MCF 10A (cell line): ENCODE measurements at regions not wholly inside any gene's neighbourhood (a gene's known extent, or its start where the extent isn't known, plus 50 kb on each side); places are given as distances from the start of the nearest gene placed in this dataset.

ENCODE experiments used
- BruUV-seq: library from RNA; stranded (reverse); fragments of 400-500 nt; replicated peaks from 2 replicates; lab custom pipeline; 2021; lab: Mats Ljungman, UMichigan
- CTCF ChIA-PET: fragments of 300-600 bp; sonication (Branson Sonifier 250); formaldehyde crosslinking; extraction: SDS; loops from one replicate; lab custom pipeline; 2021; ENCODE audit warnings: antibody characterized with exemption, inconsistent platforms; lab: Yijun Ruan, JAX
- POLR2A ChIA-PET: fragments of 300-600, 350-650 bp; sonication (Branson Sonifier 250); formaldehyde crosslinking; extraction: SDS; loops from one replicate; lab custom pipeline; 2020; ENCODE audit warnings: antibody characterized with exemption, inconsistent platforms; lab: Yijun Ruan, JAX
- DNase-seq: peaks from one replicate; pipeline ENCODE4 v3.0.0-alpha.2; 2018; ENCODE audit not compliant: unreplicated experiment
- H3K27ac Mint-ChIP-seq: one replicate; pipeline ENCODE4 v1.8.0; 2022; ENCODE audit warnings: mild to moderate bottlenecking, low read depth, mixed read lengths; ENCODE audit not compliant: unreplicated experiment
- H3K27me3 Mint-ChIP-seq: one replicate; pipeline ENCODE4 v1.8.0; 2022; ENCODE audit warnings: mixed read lengths; ENCODE audit not compliant: insufficient read depth, unreplicated experiment
- H3K36me3 Mint-ChIP-seq: one replicate; pipeline ENCODE4 v1.8.0; 2022; ENCODE audit warnings: mild to moderate bottlenecking, moderate library complexity, mixed read lengths; ENCODE audit not compliant: insufficient read depth, unreplicated experiment
- H3K4me1 Mint-ChIP-seq: one replicate; pipeline ENCODE4 v1.8.0; 2022; ENCODE audit warnings: mixed read lengths; ENCODE audit not compliant: insufficient read depth, unreplicated experiment
- H3K4me3 Mint-ChIP-seq: one replicate; pipeline ENCODE4 v1.8.0; 2022; ENCODE audit warnings: mild to moderate bottlenecking, moderate library complexity, mixed read lengths; ENCODE audit not compliant: unreplicated experiment
- H3K9me3 Mint-ChIP-seq: one replicate; pipeline ENCODE4 v1.8.0; 2022; ENCODE audit warnings: mixed read lengths; ENCODE audit not compliant: unreplicated experiment
- CTCF ChIP-seq: fragments of 200-600 bp; IDR thresholded peaks from one replicate; pipeline ENCODE4 v1.8.0; 2022; ENCODE audit warnings: antibody characterized with exemption, mild to moderate bottlenecking; ENCODE audit not compliant: unreplicated experiment
- intact Hi-C: fragments of 100-400 bp; cut with micrococcal nuclease; formaldehyde crosslinking; loops from 2 replicates; pipeline ENCODE4 v1.14.1; 2022

DNA sequence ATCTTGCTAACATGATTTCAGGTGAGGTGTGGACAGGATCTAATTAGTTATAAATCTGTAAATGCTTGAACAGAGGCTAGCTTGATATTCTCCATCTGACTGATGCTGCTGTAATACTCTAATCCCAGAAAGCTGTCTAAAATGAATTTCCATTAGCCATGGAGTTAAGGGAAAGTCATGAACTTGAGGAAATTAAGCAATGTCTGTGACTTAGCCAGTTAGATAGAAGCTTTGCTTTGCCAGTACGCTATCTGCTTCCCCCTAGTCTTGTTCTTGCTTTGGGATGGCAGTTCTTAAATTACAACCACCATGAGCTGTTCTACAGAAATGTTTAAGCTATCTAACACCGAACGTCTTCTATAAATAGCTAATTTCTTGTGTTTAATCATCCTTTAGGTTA, 195.7 kb downstream of the PRL start:
- Mint-ChIP-seq H3K9me3 (no peaks in the 10 kb centered on the region), H3K36me3 (no peaks in the 10 kb centered on the region), H3K4me1 (no peaks in the 10 kb centered on the region), H3K27me3 (no peaks in the 10 kb centered on the region), H3K4me3 (no peak overlapping the region), H3K27ac (no peak overlapping the region)
- no TSS peak for BruUV-seq
- POLR2A ChIA-PET: interaction anchor here (0.6 to 1.2 kb wide), 2 partner anchors 11 to 83 kb away, joined by 3 to 4 read pairs; no protein-coding TSS in a partner anchor
- DNase-seq: no peak
- intact Hi-C loops: no loop called here
- CTCF ChIA-PET: interaction anchor here (0.6 kb wide), 2 partner anchors 16 to 512 kb away, joined by 3 read pairs; no protein-coding TSS in a partner anchor
- TF ChIP-seq CTCF: no peak

DNA sequence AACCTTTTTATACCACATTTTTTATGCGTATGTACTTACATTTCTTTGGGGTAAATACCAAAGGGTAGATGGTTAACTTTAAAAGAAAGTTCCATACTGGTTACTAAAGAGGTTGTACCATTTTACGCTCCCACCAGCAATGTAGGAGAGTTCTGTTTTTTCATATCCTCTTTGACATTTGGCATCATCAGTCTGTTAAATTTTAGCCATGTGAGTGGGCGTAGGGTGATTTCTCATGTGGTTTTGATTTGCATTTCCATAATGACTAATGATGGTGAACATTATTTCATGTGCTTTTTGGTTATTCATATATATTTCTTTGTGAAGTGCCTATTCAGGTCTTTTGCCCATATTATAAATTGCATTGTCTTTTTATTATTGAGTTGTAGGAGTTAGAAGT, 194.2 kb downstream of the PRL start:
- POLR2A ChIA-PET: no interaction called here
- CTCF ChIA-PET: no interaction called here
- intact Hi-C loops: no loop called here

DNA sequence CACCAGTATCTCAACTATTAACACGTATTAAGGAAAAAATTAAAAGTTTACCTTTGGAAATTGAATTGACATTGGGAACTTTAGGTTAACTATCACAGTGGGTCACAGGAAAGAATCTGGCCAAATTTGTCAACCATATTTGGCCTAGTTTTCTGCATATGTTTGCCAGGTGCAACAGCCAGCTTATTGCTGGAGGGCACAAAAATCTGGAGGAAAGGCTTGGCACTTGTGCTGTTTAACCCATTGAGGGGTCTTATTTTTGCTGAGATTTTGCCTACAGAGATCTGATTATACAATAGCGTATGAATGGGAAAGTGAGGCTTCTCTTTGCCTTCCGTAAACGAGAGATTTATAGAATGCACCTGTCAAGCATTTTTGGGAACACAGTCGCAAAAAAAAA, 190.4 kb downstream of the PRL start:
- Mint-ChIP-seq H3K4me1 (peaks cover 6% of the 10 kb centered on the region), H3K9me3 (no peaks in the 10 kb centered on the region), H3K27me3 (no peaks in the 10 kb centered on the region), H3K27ac (no peak overlapping the region), H3K4me3 (no peak overlapping the region), H3K36me3 (no peaks in the 10 kb centered on the region)
- DNase-seq: no peak
- intact Hi-C loops: no loop called here
- POLR2A ChIA-PET: no interaction called here
- no TSS peak for BruUV-seq
- TF ChIP-seq CTCF: no peak
- CTCF ChIA-PET: interaction anchor here (0.6 kb wide), 1 partner anchor 128 kb away, joined by 4 read pairs; no protein-coding TSS in a partner anchor

More for the DNA sequence above, 194.2 kb downstream of the PRL start:
- H3K27ac Mint-ChIP-seq: no peak overlapping the region
- H3K9me3 Mint-ChIP-seq: no peaks in the 10 kb centered on the region
- BruUV-seq: no TSS peak
- H3K4me3 Mint-ChIP-seq: no peak overlapping the region
- no peak for DNase-seq
- no peaks in the 10 kb centered on the region for H3K36me3 Mint-ChIP-seq
- H3K4me1 Mint-ChIP-seq: no peaks in the 10 kb centered on the region
- H3K27me3 Mint-ChIP-seq: no peaks in the 10 kb centered on the region
- TF ChIP-seq CTCF: no peak

GRCh38 chr6:22106961-22107360, 189.9 kb downstream of the PRL start:
- intact Hi-C loops: no loop called here
- no peak overlapping the region for H3K27ac Mint-ChIP-seq
- H3K4me3 Mint-ChIP-seq: no peak overlapping the region
- no peaks in the 10 kb centered on the region for H3K36me3 Mint-ChIP-seq
- ChIA-PET POLR2A (no interaction called here), CTCF (interaction anchor here (0.6 to 0.7 kb wide), 2 partner anchors 127 to 1403 kb away, joined by 4 read pairs; no protein-coding TSS in a partner anchor)
- no peak for TF ChIP-seq CTCF
- H3K9me3 Mint-ChIP-seq: no peaks in the 10 kb centered on the region
- H3K4me1 Mint-ChIP-seq: peaks cover 6% of the 10 kb centered on the region
- no peak for DNase-seq
- no TSS peak for BruUV-seq
- no peaks in the 10 kb centered on the region for H3K27me3 Mint-ChIP-seq
